ENCODE measurements at regions not wholly inside any gene's neighbourhood (a gene's known extent, or its start where the extent isn't known, plus 50 kb on each side); places are given as distances from the start of the nearest gene placed in this dataset.

DNA sequence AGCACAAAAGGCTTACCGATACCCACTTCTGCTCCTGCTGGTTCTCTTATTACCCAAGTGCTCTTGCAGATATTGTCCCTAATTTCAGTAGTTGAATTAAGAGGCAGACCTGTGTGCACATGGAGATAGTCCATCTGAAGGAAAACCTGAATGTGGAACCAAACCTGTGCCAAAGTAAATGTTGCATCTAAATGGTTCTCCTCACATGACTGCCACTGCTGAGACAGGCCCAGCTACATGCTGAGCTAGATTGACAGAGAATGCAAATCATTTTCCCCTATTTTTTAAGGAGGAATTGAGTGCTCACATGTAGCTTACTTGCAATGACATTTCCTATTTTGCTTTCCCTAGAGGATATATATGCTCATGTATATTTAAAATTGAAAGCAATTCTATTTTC, 609.1 kb upstream of the TECRL start:
- H3K27me3 ChIP-seq (ENCODE audit: control insufficient read depth, insufficient read depth, low read length), result no peaks in the 10 kb centered on the region
- no CpG with 5 or more reads among the region's 1 CpG for whole genome bisulfite sequencing, 2 experiments (ENCODE audit: extremely low coverage in 2 of 2, insufficient read length in 1 of 2)

More for the DNA sequence above, 609.1 kb upstream of the TECRL start:
- Histone ChIP-seq H4K8ac (ENCODE audit: low read depth in 2 of 2, low read length in 2 of 2) (no peak overlapping the region), H3K56ac (ENCODE audit: extremely low read depth, insufficient read depth, low read length) (no peak overlapping the region), H3K27ac (ENCODE audit: insufficient read depth, low read length) (no peak overlapping the region), H3K23ac (ENCODE audit: low read depth, low read length) (no peak overlapping the region), H4K91ac (ENCODE audit: insufficient read depth, low read depth, low read length) (no peak overlapping the region), H2AFZ (replicated peaks; ENCODE audit: low read length, poor library complexity) (no peak overlapping the region), H3K36me3 (ENCODE audit: control insufficient read depth, insufficient read depth, low read length) (no peaks in the 10 kb centered on the region), H3K4ac (ENCODE audit: low read depth, low read length) (no peak overlapping the region), H2AK5ac (ENCODE audit: low read depth, low read length) (no peak overlapping the region), H3K79me1 (ENCODE audit: low read depth in 1 of 2, low read length in 2 of 2) (no peaks in the 10 kb centered on the region), H3K14ac (replicated peaks; ENCODE audit: low read depth, low read length) (no peak overlapping the region), H2BK120ac (ENCODE audit: low read depth, low read length) (no peak overlapping the region), H3K9me1 (ENCODE audit: insufficient read depth, low read length) (no peaks in the 10 kb centered on the region), H3K4me3 (ENCODE audit: insufficient read depth, low read depth, low read length) (no peak overlapping the region), H2BK15ac (ENCODE audit: low read depth, low read length) (no peak overlapping the region), H2BK5ac (ENCODE audit: low read depth, low read length, poor library complexity, severe bottlenecking) (no peak overlapping the region), H3K9me3 (ENCODE audit: control insufficient read depth, insufficient read depth, low read length) (peaks cover 3% of the 10 kb centered on the region), H4K5ac (ENCODE audit: low read depth, low read length) (no peak overlapping the region), H4K20me1 (ENCODE audit: insufficient read depth, low read length) (no peaks in the 10 kb centered on the region), H2BK20ac (ENCODE audit: low read depth, low read length) (no peak overlapping the region), H3K9ac (ENCODE audit: low read depth, low read length) (no peak overlapping the region), H3K4me1 (ENCODE audit: control insufficient read depth, insufficient read depth, low read length) (no peaks in the 10 kb centered on the region), H3K18ac (ENCODE audit: low read depth, low read length) (no peak overlapping the region), H2AK9ac (replicated peaks; ENCODE audit: low read depth, low read length, poor library complexity) (no peak overlapping the region), H3K4me2 (ENCODE audit: low read depth, low read length) (no peak overlapping the region)
- dilution Hi-C loops (cut with HindIII; ENCODE audit: low sequenced_read_pairs, unreplicated experiment), result no loop called here
- ChIA-PET POLR2A (ENCODE audit: unreplicated experiment) (no interaction called here), CTCF (no interaction called here)
- no peak for ATAC-seq (ENCODE audit: low read depth)
- intact Hi-C loops (cut with micrococcal nuclease), result no loop called here
- in situ Hi-C loops (cut with MboI; ENCODE audit: low sequenced_read_pairs), result no loop called here
- no TSS peak for BruUV-seq (replicated peaks)
- no peak for DNase-seq
- TF ChIP-seq FOS (IDR thresholded peaks at IDR 0.05; ENCODE audit: low read depth, low read length) (no peak), USF2 (IDR thresholded peaks at IDR 0.05; ENCODE audit: low read depth, low read length) (no peak), BHLHE40 (IDR thresholded peaks at IDR 0.05; ENCODE audit: low read depth, low read length) (no peak), CTCF (conservative IDR thresholded peaks at IDR 0.05; ENCODE audit: low read depth, low read length) (no peak), RAD21 (IDR thresholded peaks at IDR 0.05; ENCODE audit: low read length) (no peak)
- TF ChIP-seq, protein P1, sequence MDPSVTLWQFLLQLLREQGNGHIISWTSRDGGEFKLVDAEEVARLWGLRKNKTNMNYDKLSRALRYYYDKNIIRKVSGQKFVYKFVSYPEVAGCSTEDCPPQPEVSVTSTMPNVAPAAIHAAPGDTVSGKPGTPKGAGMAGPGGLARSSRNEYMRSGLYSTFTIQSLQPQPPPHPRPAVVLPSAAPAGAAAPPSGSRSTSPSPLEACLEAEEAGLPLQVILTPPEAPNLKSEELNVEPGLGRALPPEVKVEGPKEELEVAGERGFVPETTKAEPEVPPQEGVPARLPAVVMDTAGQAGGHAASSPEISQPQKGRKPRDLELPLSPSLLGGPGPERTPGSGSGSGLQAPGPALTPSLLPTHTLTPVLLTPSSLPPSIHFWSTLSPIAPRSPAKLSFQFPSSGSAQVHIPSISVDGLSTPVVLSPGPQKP (IDR thresholded peaks at IDR 0.05; ENCODE audit: borderline replicate concordance, low read depth, low read length), result no peak

All from IMR-90 (cell line).